HG03095 (cell line): ENCODE measurements at regions not wholly inside any gene's neighbourhood (a gene's known extent, or its start where the extent isn't known, plus 50 kb on each side); places are given as distances from the start of the nearest gene placed in this dataset.

Experiments used
- ATAC-seq: cut with Tn5 transposase; IDR thresholded peaks from one replicate; pipeline ENCODE4 v1.9.1; 2021; ENCODE audit warnings: moderate library complexity; ENCODE audit not compliant: unreplicated experiment

DNA sequence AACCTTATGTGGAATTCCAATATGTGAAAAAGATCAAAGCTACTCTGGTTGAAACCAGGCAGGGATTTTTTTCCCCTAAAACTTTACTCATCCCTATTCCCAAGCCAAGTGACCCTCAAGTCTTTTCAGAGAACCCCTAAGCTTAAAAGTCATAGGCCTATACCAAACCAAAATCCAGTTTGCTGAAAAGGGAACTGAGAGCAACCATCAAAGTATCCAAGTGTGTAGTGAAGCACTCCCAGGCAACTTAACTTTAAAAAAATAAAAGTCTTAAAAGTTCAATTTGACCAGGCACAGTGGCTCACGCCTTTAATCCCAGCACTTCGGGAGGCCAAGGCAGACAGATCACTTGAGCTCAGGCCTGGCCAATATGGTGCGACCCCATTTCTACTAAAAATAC lies 101.2 kb upstream of the DAAM1 start:
- no peak for ATAC-seq

DNA sequence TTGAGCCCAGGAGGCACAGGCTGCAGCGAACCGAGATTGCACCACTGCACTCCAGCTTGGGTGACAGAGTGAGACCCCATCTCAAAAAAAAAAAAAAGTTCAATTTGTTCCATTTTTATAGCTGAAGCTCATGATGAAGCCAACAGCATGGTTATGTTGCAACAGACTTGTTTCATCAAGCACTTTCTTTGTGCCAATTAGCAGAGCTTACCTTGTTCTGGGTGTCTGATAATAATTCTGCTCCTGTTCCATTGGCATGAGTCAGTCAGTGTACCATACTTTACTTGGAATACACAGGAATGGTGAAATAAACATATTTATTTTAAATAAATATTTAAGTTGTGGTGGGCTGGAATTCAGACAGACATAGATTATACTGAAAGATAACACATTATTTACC lies 100.8 kb upstream of the DAAM1 start:
- ATAC-seq = no peak

DNA sequence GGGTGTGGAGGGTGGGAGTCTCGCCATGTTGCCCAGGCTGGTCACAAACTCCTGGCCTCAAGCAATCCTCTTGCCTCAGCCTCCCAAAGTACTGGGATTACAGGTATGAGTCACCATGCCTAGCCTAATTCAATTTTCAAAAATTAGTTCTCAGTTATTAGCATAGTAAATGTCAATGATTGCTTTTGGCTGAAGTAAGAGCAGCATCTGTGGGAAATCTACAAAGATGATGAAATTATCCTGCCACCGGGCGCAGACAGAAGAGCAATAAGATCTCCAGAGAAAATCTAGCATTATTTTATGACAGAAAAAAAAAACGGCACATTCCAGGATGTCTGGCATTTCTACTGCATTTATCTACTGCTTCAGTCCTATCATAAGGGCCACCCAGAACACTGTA lies 97.9 kb upstream of the DAAM1 start:
- no peak for ATAC-seq

DNA sequence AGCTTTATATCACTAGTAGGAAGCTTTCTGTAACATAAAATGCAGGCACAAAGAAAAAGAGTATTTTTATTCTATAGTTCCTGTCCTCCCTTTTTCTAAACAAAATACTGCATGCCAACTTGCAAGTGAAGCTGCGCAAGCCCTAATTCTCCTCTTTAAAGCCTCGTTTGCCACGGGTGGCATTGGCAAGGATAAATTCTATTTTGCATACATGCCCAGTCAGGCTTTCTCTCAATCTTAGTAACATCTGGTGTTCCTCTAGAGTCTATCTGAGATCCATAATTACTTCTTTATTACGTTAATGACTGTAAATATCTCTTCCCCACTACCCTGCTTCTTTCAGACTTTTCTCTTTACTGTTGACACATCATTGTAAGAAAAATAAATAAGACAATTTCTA lies 97.1 kb upstream of the DAAM1 start:
- ATAC-seq = no peak

DNA sequence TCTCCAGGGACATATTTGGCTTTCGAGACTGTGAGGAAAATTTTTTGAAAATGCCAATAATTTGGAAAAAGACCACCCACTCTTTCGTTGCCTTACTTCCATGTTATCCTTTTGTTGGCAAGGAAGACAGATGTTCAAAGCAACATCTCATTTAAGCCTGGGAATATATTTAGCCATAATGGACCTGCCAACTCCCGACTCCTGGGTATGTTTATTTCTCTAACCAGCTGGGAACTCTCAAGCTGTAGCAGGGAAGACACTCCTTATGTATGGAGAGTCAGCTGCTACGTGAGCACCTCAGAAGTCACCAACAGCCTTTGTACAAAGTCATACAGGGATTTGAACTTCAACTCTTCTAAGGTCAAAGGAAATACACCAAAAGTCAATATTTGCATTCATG lies 96.5 kb upstream of the DAAM1 start:
- ATAC-seq = no peak

DNA sequence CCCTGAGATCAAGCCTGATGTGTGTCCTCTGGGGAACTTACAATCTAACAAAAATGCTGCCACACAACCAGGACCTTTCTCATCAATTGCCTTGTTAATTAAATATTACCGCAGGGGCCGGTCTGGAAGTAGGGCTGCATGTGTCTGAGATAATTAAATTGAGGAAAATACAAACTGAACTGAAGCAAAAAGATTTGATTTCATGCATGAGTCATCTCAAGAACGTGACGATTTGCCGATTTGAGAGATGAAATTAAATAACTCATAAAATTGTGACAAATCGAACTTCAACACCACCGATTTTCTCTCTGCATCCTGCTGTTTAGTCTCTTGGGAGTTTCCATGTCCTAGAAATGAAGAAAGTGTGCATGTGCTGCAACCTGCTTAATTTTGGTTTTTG lies 94.6 kb upstream of the DAAM1 start:
- no peak for ATAC-seq

DNA sequence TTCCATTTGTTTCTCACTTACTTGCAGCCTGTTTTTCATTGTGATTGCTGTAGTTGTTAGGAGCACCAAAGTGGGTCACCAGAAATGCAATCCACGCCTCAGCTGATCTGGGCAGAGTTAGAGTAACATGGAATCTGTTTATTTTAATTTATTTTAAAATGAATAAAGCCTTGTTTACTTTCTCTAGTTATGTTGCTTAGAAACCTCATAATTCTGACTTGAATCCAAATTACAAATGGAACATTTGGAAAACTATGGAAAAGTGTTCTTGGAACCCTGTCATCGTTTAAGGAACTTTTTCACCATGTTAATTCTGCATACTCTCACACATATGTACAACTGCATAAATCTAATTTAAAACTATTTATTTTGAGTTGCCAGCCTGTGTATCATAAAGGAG lies 92.2 kb upstream of the DAAM1 start:
- no peak for ATAC-seq

DNA sequence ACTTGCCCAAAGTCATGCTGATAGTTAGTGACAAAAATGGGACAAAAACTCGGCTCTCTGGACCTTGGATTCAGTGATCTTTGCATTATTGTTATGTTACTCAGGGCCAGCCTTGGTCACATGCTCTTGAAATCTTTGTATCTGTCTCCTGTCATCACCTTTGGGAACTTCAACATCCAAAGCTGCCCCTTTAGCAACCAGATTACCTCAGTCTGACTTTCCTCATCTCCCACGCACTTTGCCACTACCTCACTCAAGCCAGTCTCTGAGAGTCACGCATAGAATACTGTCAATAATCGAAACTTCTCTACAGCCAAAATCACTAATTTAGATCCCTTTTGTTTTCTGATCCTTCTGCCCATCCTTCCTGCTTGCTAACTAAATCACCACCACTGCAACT lies 90.8 kb upstream of the DAAM1 start:
- no peak for ATAC-seq

DNA sequence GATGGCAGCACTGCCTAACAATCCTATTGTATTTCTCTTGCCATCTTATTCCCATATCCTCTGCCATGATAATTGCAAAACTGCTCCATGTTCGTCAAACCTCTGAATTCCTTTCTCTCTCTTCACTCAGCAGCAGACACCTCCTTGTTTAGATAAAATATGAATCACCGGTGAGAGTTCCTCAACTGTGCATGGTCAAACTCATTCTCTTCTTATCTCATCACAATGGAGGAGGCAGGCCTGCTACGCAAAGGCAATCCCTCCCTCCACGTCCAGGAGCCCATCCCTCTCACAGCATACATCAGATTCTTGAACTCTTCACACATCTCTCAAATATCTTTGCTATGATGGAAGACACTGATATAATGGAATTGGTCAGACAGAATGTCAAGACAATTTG lies 90.1 kb upstream of the DAAM1 start:
- ATAC-seq = no peak

DNA sequence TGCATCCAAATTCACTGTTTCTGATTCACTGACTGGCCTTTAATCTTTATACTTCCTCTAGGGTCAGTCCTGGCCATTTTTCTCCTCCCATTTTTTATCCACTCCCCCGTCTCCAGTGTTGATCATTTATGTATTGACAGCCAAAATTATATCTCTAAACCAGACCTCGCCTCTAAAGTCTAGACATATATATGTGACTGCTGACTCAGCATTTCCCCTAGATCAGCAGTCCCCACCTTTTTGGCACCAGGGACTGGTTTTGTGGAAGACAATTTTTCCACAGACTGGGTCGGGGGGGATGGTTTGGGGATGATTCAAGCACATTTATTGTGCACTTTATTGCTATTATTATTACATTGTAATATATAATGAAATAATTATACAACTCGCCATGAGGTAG lies 88.3 kb upstream of the DAAM1 start:
- ATAC-seq = no peak

DNA sequence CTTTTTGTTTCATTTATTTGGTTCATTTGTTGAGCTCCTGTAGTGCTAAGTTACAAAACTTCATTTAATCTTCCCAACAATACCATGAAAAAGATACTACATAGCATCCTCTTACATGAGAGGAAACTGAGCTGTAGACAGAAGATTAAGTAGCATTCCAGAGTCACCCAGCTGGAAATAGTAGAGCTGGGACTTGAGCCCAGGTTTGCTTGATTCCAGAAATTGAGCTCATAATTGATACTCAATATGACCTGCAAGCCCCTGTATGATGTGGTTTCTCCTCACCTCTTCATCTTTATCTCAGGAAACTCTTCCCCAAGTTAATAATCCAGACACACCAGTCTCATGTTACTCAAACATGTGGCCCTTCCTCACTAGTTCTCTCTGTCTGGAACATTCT lies 87.0 kb upstream of the DAAM1 start:
- no peak for ATAC-seq

DNA sequence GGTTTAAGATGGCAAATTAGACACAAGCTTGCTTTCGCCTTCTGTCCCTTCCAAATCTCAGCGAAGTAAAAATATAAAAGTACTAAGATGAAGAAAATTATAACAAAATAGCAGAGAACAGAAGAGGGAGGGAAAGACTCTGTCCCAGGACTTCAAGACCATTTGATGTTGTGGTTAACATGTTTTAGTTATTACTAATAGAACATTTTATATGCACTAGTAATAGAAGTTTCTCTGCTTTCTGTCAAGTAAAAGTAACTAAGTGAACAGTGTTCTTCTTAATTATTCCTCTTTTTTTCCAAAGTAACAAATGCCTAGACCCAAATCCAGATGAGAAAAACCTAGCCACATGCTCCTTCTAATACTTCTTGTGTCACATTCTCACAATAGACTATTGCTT lies 85.1 kb upstream of the DAAM1 start:
- ATAC-seq = no peak

DNA sequence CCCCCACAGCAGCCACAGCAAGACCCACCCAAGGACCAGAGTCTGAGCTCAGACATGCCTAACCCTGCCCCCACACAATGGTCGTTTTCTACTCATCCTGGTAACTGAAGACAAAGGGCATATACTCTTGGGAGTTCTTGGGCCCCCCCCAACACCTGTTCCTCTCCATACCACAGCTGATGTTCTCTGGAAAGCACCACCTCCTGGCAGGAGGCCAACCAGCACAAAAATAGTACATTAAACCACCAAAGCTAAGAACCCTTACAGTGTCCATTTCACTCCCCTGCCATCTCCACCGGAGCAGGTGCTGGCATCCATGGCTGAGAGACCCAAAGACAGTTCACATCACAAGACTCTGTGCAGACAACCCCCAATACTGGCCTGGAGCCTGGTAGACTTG lies 80.6 kb upstream of the DAAM1 start:
- ATAC-seq = no peak

DNA sequence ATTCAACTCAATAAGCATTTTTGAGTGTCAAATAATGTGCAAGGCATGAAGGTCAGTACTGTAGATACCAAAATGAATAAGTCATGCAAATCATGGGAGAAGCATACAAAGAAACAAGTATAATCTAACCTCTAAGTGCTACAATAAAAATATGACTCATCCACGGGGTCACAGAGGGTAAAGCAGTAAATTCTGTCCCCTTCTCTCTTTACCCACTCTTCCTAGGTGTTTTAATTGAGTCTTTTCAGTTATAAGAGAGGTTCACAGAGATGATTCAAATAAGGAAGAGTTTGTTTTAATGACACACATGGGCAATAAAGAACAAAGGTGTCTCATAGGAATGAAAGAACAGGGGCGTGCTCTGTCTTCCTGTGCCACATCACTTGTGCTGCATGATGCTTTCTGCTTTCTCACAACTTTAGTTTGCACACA lies 71.5 kb upstream of the DAAM1 start:
- no peak for ATAC-seq

DNA sequence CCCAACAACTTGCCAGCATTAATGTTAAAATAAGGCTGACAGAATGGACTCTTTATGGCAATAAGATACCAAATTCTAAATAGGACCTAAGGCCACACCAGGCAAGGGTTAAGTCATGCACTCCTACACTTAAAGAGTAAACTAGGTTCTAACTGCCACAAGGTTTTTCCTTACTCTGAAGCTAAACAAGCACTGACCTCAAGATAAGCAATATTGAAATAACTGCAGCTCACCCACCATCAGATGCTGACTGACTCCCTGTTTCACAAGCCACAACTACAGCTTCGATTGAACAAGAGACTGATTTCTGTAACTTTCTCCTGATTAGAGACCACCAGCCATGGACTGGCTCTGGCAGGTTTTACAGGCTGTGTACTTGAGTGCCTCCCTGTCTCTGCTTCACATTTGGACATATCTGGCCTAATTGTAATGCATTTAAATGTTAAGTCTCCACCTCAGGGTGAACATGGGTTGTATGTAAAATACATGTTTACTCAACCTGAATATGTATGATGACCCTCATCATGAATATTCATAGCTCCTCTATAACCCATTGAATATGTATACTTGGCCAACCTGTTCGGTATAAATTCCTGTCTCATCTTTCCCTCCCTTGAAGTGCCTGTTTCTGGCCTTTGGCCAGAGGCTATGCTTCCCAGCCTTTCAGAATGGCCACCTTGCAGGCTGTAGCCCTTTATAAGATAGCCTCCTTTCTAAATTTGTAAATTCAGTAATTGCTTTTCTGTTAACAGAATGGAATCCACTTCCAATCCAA lies 70.5 kb upstream of the DAAM1 start:
- no peak for ATAC-seq

DNA sequence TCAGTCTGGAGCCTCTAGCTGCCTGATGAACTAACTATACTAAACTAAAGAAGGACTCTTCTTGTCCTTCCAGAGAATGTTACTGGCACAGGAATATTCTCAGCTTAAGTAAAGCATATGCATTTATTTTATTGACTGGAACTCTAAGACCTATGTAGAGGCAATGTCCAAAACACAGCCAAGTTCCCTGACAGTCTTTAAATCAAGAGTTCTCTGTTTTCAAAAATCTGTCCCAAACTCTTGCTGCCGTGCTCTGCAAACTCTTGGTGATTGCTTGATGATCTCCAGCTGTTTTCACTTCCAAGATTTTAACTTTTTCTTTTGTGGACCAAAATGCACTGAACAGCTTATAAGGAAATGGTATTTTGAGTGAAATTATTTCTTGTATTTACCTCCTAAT lies 67.5 kb upstream of the DAAM1 start:
- ATAC-seq = no peak

DNA sequence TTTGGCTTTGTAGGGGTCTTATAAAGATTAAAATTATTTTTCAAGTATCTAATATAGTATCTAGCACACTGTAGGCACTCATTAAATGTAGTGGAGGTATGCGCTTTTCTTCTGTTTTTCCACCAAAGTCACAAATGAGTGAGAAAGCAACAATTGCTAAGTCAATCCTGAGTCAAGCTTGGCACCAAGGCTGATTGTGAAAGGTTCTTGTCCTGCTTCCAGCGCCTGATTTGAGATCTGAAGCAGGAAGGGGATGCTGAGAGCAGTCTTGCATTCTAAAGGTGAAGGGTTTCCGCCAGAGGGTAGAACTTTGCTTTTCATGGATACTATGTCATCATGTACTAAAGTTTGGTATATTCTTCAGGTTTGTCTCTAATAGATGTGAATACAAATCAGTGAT lies 64.9 kb upstream of the DAAM1 start:
- no peak for ATAC-seq

DNA sequence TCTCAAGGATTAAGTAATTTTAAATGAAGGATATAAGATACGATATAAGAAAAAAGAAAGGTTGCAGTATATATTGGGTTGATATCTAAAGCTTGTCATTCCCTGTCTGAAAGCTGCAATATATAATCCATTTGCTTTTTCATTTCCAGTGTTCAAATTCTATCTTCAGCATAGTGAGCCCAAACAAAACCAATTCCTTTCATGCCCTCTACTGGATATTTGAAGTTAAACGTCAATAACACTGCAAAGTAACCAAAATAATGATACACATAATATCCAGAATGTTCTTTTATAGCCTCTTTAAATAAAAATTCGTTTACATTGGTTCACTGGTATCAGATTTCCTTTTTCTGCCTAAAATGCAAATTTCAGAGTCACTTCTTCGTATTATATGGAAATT lies 64.5 kb upstream of the DAAM1 start:
- no peak for ATAC-seq

DNA sequence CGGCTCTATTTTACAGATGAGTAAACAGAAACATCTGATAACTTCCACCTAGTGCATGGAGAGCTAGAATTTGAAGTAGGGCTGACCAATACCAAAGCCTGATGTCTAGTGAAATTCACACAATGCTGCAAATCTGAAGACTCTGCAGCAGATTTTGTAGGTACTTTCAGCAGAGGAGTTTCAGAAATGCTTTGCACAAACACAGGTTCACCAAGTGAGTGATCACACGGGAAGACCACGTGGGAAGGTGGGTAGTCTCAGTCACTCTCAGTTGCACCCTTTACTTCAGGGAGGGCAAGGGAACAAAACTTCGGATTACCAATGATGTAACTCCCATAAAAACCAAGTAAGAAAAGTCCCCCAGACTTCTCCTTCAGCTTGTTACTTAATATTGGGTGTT lies 63.3 kb upstream of the DAAM1 start:
- ATAC-seq = no peak

DNA sequence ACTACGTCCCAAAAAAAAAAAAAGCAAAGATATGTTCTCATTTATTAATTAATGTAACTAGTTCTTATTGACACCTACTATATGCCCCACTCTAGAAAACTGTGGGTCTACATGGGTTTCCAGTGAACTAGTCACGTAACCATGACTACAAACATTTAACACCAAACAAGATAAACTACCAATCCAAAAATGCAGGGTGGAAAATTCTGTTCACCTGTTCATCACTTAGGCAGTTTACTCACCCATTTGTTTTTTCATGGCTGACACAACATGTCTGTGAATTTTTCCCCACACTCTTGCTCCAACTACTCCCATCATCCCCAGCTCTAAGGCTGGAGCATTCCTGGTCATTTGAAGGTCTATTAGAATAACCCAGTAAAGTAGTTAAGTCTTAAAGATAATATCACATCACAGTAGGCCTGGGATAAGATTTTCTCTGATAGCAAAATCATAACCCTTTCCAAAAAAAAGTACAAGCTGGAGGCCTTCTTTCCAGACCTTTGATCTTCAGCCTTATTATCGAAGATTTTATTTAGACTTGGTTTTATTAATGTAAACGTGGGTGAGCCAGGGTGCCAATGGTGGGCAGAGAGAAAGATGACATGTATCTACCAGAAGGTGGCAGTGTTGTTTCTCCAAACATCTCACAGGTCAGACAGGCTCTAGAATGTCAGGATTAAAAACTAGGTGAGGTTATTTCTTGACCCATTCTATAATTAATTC lies 61.6 kb upstream of the DAAM1 start:
- ATAC-seq = no peak

DNA sequence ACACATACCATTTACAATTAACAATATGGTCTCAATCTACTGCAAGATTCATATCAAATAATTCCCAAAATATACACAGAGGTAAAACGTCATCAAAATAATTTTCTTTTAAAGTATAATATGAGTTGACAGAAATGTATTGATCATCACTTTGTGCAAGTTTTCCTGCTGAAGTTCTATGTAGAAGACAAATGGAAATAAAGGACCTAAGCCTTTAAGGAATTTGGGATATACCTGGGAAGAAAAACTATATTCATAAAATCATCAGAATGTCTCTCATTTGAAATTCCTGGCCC lies 61.1 kb upstream of the DAAM1 start:
- ATAC-seq = no peak

DNA sequence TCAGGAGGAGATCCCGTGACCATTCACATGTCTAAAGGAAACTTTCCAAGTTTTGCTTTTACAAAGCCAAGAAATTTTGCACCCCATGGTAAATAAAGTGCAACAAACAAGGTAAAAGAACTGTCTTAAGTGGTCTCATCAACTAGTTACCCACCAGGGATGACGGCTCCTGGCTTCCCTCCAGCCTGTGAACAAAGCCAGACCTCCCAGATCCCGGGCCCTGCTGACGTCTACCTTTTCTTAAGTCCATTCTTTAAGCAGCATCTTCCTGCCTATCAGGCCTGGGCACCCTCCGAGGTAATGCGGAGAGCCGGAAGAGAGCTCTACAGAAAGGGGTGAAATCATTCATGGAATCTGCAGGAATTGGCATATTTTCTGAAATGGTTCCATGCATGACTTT lies 58.0 kb upstream of the DAAM1 start:
- ATAC-seq = no peak
